ENCODE measurements at regions not wholly inside any gene's neighbourhood (a gene's known extent, or its start where the extent isn't known, plus 50 kb on each side); places are given as distances from the start of the nearest gene placed in this dataset.

GRCh38 chr16:7083096-7083495 lies 249.5 kb upstream of the RBFOX1 start (continued):
- TF ChIP-seq CTCF (conservative IDR thresholded peaks at IDR 0.05; ENCODE audit: low read depth in 2 of 2) (no peak), ETS1 (IDR thresholded peaks at IDR 0.05) (no peak), EZH2 (IDR thresholded peaks at IDR 0.05; ENCODE audit: low read depth, unreplicated experiment) (no peak), JUNB (IDR thresholded peaks at IDR 0.05; ENCODE audit: unreplicated experiment) (no peak), REST (IDR thresholded peaks at IDR 0.05; ENCODE audit: unreplicated experiment) (no peak)

- Mint-ChIP-seq H3K36me3 (ENCODE audit: low read depth) (peaks cover 11% of the 10 kb centered on the region; the same call in 2 of the 3 replicates), H3K27ac (no peak overlapping the region), H3K4me1 (no peaks in the 10 kb centered on the region), H3K27me3 (ENCODE audit: insufficient read depth, low read depth, poor library complexity) (no peaks in the 10 kb centered on the region), H3K9me3 (peaks cover 79% of the 10 kb centered on the region), H3K4me3 (no peak overlapping the region)
- Histone ChIP-seq H4K20me1 (replicated peaks; ENCODE audit: insufficient read depth) (no peaks in the 10 kb centered on the region), H3K9me2 (ENCODE audit: insufficient read depth) (no peaks in the 10 kb centered on the region), H3K4me3 (no peak overlapping the region), H3K27me3 (ENCODE audit: insufficient read depth) (no peaks in the 10 kb centered on the region), H3K27ac (ENCODE audit: low read depth) (no peak overlapping the region), H3F3A (replicated peaks; ENCODE audit: low read depth) (no peaks in the 10 kb centered on the region), H3K4me2 (no peak overlapping the region), H3K79me2 (replicated peaks; ENCODE audit: insufficient read depth) (no peaks in the 10 kb centered on the region), H3K4me1 (ENCODE audit: insufficient read depth) (no peaks in the 10 kb centered on the region), H2AFZ (no peak overlapping the region), H3K36me3 (ENCODE audit: insufficient read depth) (peaks cover 2% of the 10 kb centered on the region; the same call in 1 of the 2 replicates)
- DNase-seq (ENCODE audit: low spot score), result no peak
- no peak for ATAC-seq
- TF ChIP-seq ZNF462 (CRISPR knock-in tag; IDR thresholded peaks at IDR 0.05), result no peak
- no peak for TF ChIP-seq EZH2 (IDR thresholded peaks at IDR 0.05; ENCODE audit: low read depth, unreplicated experiment)
- no peak for TF ChIP-seq ZNF114 (CRISPR knock-in tag; IDR thresholded peaks at IDR 0.05)
- TF ChIP-seq JUNB (IDR thresholded peaks at IDR 0.05; ENCODE audit: unreplicated experiment), result no peak
- TF ChIP-seq NANOG (IDR thresholded peaks at IDR 0.05; ENCODE audit: borderline replicate concordance), result no peak
- no peak for TF ChIP-seq STAT1 (IDR thresholded peaks at IDR 0.05; ENCODE audit: unreplicated experiment)
- TF ChIP-seq POLR2AphosphoS5 (IDR thresholded peaks at IDR 0.05; ENCODE audit: low read depth), result no peak
- TF ChIP-seq CTCF (conservative IDR thresholded peaks at IDR 0.05; ENCODE audit: low read depth in 2 of 2), result no peak
Measured at GRCh38 chr16:7077636-7078035, 255.0 kb upstream of the RBFOX1 start.
